Naive thymus-derived CD4-positive, alpha-beta T cell (primary cell): ENCODE measurements at regions not wholly inside any gene's neighbourhood (a gene's known extent, or its start where the extent isn't known, plus 50 kb on each side); places are given as distances from the start of the nearest gene placed in this dataset.

ENCODE experiments used
- ATAC-seq: fragments of 150-1000 bp; cut with Tn5 transposase; 2 replicates; pipeline ENCODE4 v1.10.0; 2021; ENCODE audit warnings: mild to moderate bottlenecking, moderate library complexity
- CTCF ChIA-PET: fragments of 350-600 bp; sonication (Branson Sonifier 250); formaldehyde crosslinking; loops from one replicate; lab custom pipeline; 2021; ENCODE audit warnings: antibody characterized with exemption; lab: Charles Lee
- POLR2A ChIA-PET: fragments of 350-600 bp; sonication (Branson Sonifier 250); formaldehyde crosslinking; loops from one replicate; lab custom pipeline; 2021; ENCODE audit warnings: antibody characterized with exemption, inconsistent platforms; lab: Charles Lee
- DNase-seq, 9 donors: peaks; one replicate each; pipeline versions ENCODE4 v3.0.0 to v3.0.0-alpha.2; 2020 to 2022; ENCODE audit warnings: mixed read lengths in 1 of 9
- H3K27ac ChIP-seq: one replicate; pipeline ENCODE4 v1.7.0; 2013; ENCODE audit warnings: mild to moderate bottlenecking, low read depth, low read length, moderate library complexity
- H3K27me3 ChIP-seq, 2 donors: one replicate each; pipeline ENCODE4 v1.7.0; 2013; ENCODE audit warnings: low read length in 2 of 2, mild to moderate bottlenecking in 2 of 2, moderate library complexity in 2 of 2; ENCODE audit not compliant: control insufficient read depth in 2 of 2, insufficient read depth in 2 of 2
- H3K36me3 ChIP-seq, 3 experiments: 1 replicate in 2 of 3; 2 replicates in 1 of 3; pipeline ENCODE4 v1.7.0; 2013; ENCODE audit warnings: low read length in 3 of 3, mild to moderate bottlenecking in 3 of 3, moderate library complexity in 1 of 3; ENCODE audit not compliant: insufficient read depth in 3 of 3, control insufficient read depth in 2 of 3
- H3K4me1 ChIP-seq, 2 donors: one replicate each; pipeline ENCODE4 v1.7.0; 2013; ENCODE audit warnings: low read length in 2 of 2, mild to moderate bottlenecking in 2 of 2, moderate library complexity in 1 of 2; ENCODE audit not compliant: control insufficient read depth in 2 of 2, insufficient read depth in 2 of 2
- H3K4me3 ChIP-seq: 2 replicates; pipeline ENCODE4 v1.7.0; 2013; ENCODE audit warnings: mild to moderate bottlenecking, low read length
- H3K9me3 ChIP-seq, 3 experiments: 1 replicate in 2 of 3; 2 replicates in 1 of 3; pipeline ENCODE4 v1.7.0; 2013; ENCODE audit warnings: low read length in 3 of 3; ENCODE audit not compliant: control insufficient read depth in 2 of 3
- H3K27ac Mint-ChIP-seq, 9 donors: one replicate each; pipeline ENCODE4 v1.8.0; 2020 to 2022; ENCODE audit warnings: mixed read lengths in 9 of 9, mild to moderate bottlenecking in 8 of 9, moderate library complexity in 5 of 9, inconsistent platforms in 2 of 9
- H3K27me3 Mint-ChIP-seq, 5 donors: one replicate each; pipeline ENCODE4 v1.8.0; 2021 to 2022; ENCODE audit warnings: mixed read lengths in 5 of 5, mild to moderate bottlenecking in 1 of 5
- H3K36me3 Mint-ChIP-seq, 5 donors: one replicate each; pipeline ENCODE4 v1.8.0; 2020 to 2022; ENCODE audit warnings: mixed read lengths in 5 of 5, mild to moderate bottlenecking in 3 of 5, inconsistent platforms in 1 of 5
- H3K4me1 Mint-ChIP-seq, 7 donors: one replicate each; pipeline ENCODE4 v1.8.0; 2020 to 2022; ENCODE audit warnings: mixed read lengths in 7 of 7, mild to moderate bottlenecking in 3 of 7, inconsistent platforms in 1 of 7
- H3K4me3 Mint-ChIP-seq, 10 donors: one replicate each; pipeline ENCODE4 v1.8.0; 2020 to 2022; ENCODE audit warnings: mild to moderate bottlenecking in 10 of 10, mixed read lengths in 10 of 10, moderate library complexity in 6 of 10, inconsistent platforms in 2 of 10
- H3K9me3 Mint-ChIP-seq, 11 donors: one replicate each; pipeline ENCODE4 v1.8.0; 2020 to 2022; ENCODE audit warnings: mixed read lengths in 11 of 11, mild to moderate bottlenecking in 4 of 11, inconsistent platforms in 1 of 11, moderate library complexity in 1 of 11
- intact Hi-C, 2 donors: fragments of 100-400 bp; cut with micrococcal nuclease; formaldehyde crosslinking; loops; one replicate each; pipeline ENCODE4 v1.15.1; 2023

- no peak overlapping the region for H3K4me3 ChIP-seq
- Mint-ChIP-seq H3K36me3 (no peaks in the 10 kb centered on the region), H3K27me3 (peaks cover 0 to 38% (median 10%) of the 10 kb centered on the region in 5 donors), H3K4me3 (no peak overlapping the region), H3K9me3 (peaks cover 0 to 16% (median 4%) of the 10 kb centered on the region in 11 donors), H3K27ac (no peak overlapping the region), H3K4me1 (no peaks in the 10 kb centered on the region)
- H3K9me3 ChIP-seq: no peaks in the 10 kb centered on the region
- DNase-seq: no peak
- ChIA-PET CTCF (no interaction called here), POLR2A (no interaction called here)
- no peaks in the 10 kb centered on the region for H3K27me3 ChIP-seq
- no peak overlapping the region for H3K27ac ChIP-seq
- no peaks in the 10 kb centered on the region for H3K4me1 ChIP-seq
- no peaks in the 10 kb centered on the region for H3K36me3 ChIP-seq
- intact Hi-C loops: no loop called here
- ATAC-seq: no peak
These were observed 89.1 kb upstream of the VSTM2B start for GRCh38 chr19:29436591-29437103.

DNA sequence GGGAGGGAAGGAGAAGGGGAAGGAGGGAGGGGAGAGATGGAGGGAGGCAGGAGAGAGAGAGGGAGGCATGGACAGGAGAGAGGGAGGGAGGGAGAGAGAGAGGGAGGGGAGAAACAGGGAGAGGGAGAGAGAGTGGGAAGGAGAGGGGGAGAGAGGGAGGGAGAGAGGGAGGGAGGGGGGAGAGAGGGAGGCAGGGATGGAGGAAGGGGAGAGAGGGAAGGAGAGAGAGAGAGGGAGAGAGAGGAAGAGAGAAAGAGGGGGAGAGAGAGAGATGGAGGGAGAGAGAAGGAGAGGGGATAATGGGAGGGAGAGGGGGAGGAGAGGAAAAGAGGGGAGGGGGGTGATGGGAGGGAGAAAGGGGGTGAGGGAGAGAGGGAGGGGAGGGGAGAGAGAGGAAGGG is 86.8 kb upstream of the VSTM2B start:
- Mint-ChIP-seq H3K27ac (no peak overlapping the region), H3K36me3 (no peaks in the 10 kb centered on the region), H3K9me3 (peaks cover 0 to 16% (median 5%) of the 10 kb centered on the region in 11 donors), H3K27me3 (peaks cover 0 to 29% (median 10%) of the 10 kb centered on the region in 5 donors), H3K4me3 (no peak overlapping the region), H3K4me1 (no peaks in the 10 kb centered on the region)
- Histone ChIP-seq H3K27me3 (no peaks in the 10 kb centered on the region), H3K4me3 (no peak overlapping the region), H3K36me3 (no peaks in the 10 kb centered on the region), H3K4me1 (no peaks in the 10 kb centered on the region), H3K9me3 (no peaks in the 10 kb centered on the region), H3K27ac (no peak overlapping the region)
- CTCF ChIA-PET: no interaction called here
- no peak for DNase-seq
- no peak for ATAC-seq
- POLR2A ChIA-PET: no interaction called here
- intact Hi-C loops: no loop called here

GRCh38 chr19:29439688-29440550 is 85.9 kb upstream of the VSTM2B start:
- ATAC-seq: no peak
- no peak overlapping the region for H3K27ac ChIP-seq
- Mint-ChIP-seq H3K9me3 (peaks cover 0 to 16% (median 5%) of the 10 kb centered on the region in 11 donors), H3K27ac (no peak overlapping the region), H3K27me3 (peaks cover 0 to 34% (median 8%) of the 10 kb centered on the region in 5 donors), H3K4me1 (no peaks in the 10 kb centered on the region), H3K4me3 (no peak overlapping the region), H3K36me3 (no peaks in the 10 kb centered on the region)
- POLR2A ChIA-PET: no interaction called here
- no peak for DNase-seq
- H3K36me3 ChIP-seq: no peaks in the 10 kb centered on the region
- no peaks in the 10 kb centered on the region for H3K4me1 ChIP-seq
- H3K4me3 ChIP-seq: no peak overlapping the region
- H3K9me3 ChIP-seq: no peaks in the 10 kb centered on the region
- CTCF ChIA-PET: no interaction called here
- intact Hi-C loops: no loop called here
- H3K27me3 ChIP-seq: no peaks in the 10 kb centered on the region

- DNase-seq: no peak
- Mint-ChIP-seq H3K36me3 (no peaks in the 10 kb centered on the region), H3K27ac (no peak overlapping the region), H3K4me3 (no peak overlapping the region), H3K27me3 (peaks cover 0 to 39% (median 11%) of the 10 kb centered on the region in 5 donors), H3K4me1 (no peaks in the 10 kb centered on the region), H3K9me3 (peaks cover 0 to 16% (median 4%) of the 10 kb centered on the region in 11 donors)
- no peak overlapping the region for H3K4me3 ChIP-seq
- no peak overlapping the region for H3K27ac ChIP-seq
- no peak for ATAC-seq
- no peaks in the 10 kb centered on the region for H3K9me3 ChIP-seq
- H3K36me3 ChIP-seq: no peaks in the 10 kb centered on the region
- no peaks in the 10 kb centered on the region for H3K27me3 ChIP-seq
- POLR2A ChIA-PET: no interaction called here
- CTCF ChIA-PET: no interaction called here
- no peaks in the 10 kb centered on the region for H3K4me1 ChIP-seq
- intact Hi-C loops: no loop called here
These were observed 83.7 kb upstream of the VSTM2B start for GRCh38 chr19:29442094-29442493.

DNA sequence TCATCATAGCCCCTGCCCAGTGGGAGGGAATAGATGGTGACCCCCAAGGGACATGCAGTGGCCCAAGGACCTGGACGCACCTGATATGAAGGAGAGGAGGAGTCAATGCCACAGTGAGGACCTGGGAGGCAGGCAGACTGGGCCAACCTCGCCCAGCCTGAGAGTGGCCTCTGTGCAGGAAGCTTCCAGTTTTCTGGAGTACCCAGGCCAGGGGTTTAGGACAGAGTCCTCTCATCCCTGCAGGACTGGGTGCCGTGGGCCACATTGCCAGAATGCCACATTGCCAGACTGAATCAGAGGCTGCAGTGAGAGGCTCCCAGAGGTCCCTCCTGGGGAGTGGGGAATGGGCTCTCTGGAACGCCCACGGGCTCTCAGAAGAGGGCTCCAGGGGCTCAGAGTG is 82.9 kb upstream of the VSTM2B start:
- DNase-seq (no peak), ATAC-seq (no peak)
- Mint-ChIP-seq H3K27me3 (peaks cover 0 to 40% (median 10%) of the 10 kb centered on the region in 5 donors), H3K4me3 (no peak overlapping the region), H3K36me3 (no peaks in the 10 kb centered on the region), H3K9me3 (peaks cover 0 to 16% (median 3%) of the 10 kb centered on the region in 11 donors), H3K27ac (no peak overlapping the region), H3K4me1 (no peaks in the 10 kb centered on the region)
- no peaks in the 10 kb centered on the region for H3K4me1 ChIP-seq
- no peaks in the 10 kb centered on the region for H3K9me3 ChIP-seq
- CTCF ChIA-PET: no interaction called here
- no peaks in the 10 kb centered on the region for H3K36me3 ChIP-seq
- intact Hi-C loops: no loop called here
- POLR2A ChIA-PET: no interaction called here
- no peak overlapping the region for H3K27ac ChIP-seq
- no peak overlapping the region for H3K4me3 ChIP-seq
- no peaks in the 10 kb centered on the region for H3K27me3 ChIP-seq

GRCh38 chr19:29445246-29445645 is 80.5 kb upstream of the VSTM2B start:
- H3K27me3 ChIP-seq: no peaks in the 10 kb centered on the region
- H3K4me1 Mint-ChIP-seq: no peaks in the 10 kb centered on the region
- intact Hi-C loops: no loop called here
- no peaks in the 10 kb centered on the region for H3K9me3 ChIP-seq
- no peak overlapping the region for H3K27ac ChIP-seq
- ChIA-PET CTCF (no interaction called here), POLR2A (no interaction called here)
- peaks cover 0 to 54% (median 22%) of the 10 kb centered on the region in 5 donors for H3K27me3 Mint-ChIP-seq
- H3K36me3 Mint-ChIP-seq: no peaks in the 10 kb centered on the region
- ATAC-seq: no peak
- no peaks in the 10 kb centered on the region for H3K36me3 ChIP-seq
- DNase-seq: no peak
- no peak overlapping the region for H3K27ac Mint-ChIP-seq
- H3K4me1 ChIP-seq: no peaks in the 10 kb centered on the region
- no peak overlapping the region for H3K4me3 ChIP-seq
- no peak overlapping the region for H3K4me3 Mint-ChIP-seq
- H3K9me3 Mint-ChIP-seq: peaks cover 0 to 19% (median 3%) of the 10 kb centered on the region in 11 donors

- Mint-ChIP-seq H3K9me3 (peaks cover 0 to 16% (median 0%) of the 10 kb centered on the region in 11 donors), H3K27ac (no peak overlapping the region), H3K27me3 (peaks cover 0 to 56% (median 24%) of the 10 kb centered on the region in 5 donors), H3K4me1 (no peaks in the 10 kb centered on the region), H3K4me3 (no peak overlapping the region), H3K36me3 (no peaks in the 10 kb centered on the region)
- Histone ChIP-seq H3K27ac (no peak overlapping the region), H3K4me3 (no peak overlapping the region), H3K36me3 (no peaks in the 10 kb centered on the region), H3K9me3 (no peaks in the 10 kb centered on the region), H3K27me3 (no peaks in the 10 kb centered on the region), H3K4me1 (no peaks in the 10 kb centered on the region)
- DNase-seq (no peak), ATAC-seq (no peak)
- intact Hi-C loops: no loop called here
- POLR2A ChIA-PET: no interaction called here
- CTCF ChIA-PET: no interaction called here
These were observed 79.4 kb upstream of the VSTM2B start for GRCh38 chr19:29446361-29446760.
